ENCODE measurements at regions not wholly inside any gene's neighbourhood (a gene's known extent, or its start where the extent isn't known, plus 50 kb on each side); places are given as distances from the start of the nearest gene placed in this dataset.
"Not testable (repeated sequence)": the region's sequence is repeated elsewhere in the genome, so short reads cannot be mapped to it uniquely, and the experiment has no call there.

DNA sequence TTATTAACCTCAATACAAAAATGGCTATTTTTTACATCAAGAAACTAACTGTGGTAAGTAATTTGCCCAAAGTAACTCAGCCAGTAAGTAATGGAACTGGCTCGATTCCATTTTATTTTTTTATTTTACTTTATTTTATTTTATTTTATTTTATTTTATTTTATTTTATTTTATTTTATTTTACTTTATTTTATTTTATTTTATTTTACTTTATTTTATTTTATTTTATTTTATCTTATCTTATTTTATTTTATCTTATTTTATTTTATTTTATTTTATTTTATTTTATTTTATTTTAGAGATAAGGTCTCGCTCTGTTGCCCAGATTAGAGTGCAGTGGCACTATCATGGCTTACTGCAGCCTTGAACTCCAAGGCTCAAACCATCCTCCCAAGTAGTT, 516.3 kb upstream of the API5 start:
- H3K4me3 Mint-ChIP-seq; H3K27me3 Mint-ChIP-seq; H3K4me1 Mint-ChIP-seq; H3K9me3 ChIP-seq (ENCODE audit: control insufficient read depth in 2 of 3, low read length in 3 of 3); intact Hi-C loops (cut with micrococcal nuclease); H3K4me1 ChIP-seq (ENCODE audit: control insufficient read depth in 2 of 2, insufficient read depth in 2 of 2, low read length in 2 of 2); H3K4me3 ChIP-seq (ENCODE audit: low read length); CTCF ChIA-PET; ATAC-seq; H3K36me3 Mint-ChIP-seq; H3K27ac Mint-ChIP-seq; H3K27ac ChIP-seq (ENCODE audit: low read depth, low read length); POLR2A ChIA-PET; H3K27me3 ChIP-seq (ENCODE audit: control insufficient read depth in 2 of 2, insufficient read depth in 2 of 2, low read length in 2 of 2); H3K36me3 ChIP-seq (ENCODE audit: control insufficient read depth in 2 of 3, insufficient read depth in 3 of 3, low read length in 3 of 3); DNase-seq: not testable (repeated sequence)
- peaks cover 0 to 19% (median 4%) of the 10 kb centered on the region in 11 donors for H3K9me3 Mint-ChIP-seq

DNA sequence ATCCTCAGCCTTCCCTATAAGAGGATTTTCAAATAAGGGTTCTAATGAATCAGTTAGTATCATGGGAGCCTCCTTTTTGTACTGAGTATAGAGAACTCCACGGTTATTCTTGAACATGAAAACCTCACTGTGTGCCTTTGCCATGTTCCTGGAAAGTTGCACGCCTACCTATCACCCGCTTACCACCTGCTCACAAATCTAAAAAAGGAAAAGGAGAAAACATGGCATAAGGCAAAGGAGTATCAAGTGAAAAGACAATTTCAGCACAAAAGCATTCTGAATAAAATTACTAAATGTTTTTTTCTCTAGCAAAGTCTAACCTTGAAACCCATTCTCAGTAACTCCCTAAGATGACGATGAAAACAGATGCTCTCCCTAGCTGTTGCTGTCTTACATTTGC, 511.8 kb upstream of the API5 start:
- no peak for ATAC-seq

DNA sequence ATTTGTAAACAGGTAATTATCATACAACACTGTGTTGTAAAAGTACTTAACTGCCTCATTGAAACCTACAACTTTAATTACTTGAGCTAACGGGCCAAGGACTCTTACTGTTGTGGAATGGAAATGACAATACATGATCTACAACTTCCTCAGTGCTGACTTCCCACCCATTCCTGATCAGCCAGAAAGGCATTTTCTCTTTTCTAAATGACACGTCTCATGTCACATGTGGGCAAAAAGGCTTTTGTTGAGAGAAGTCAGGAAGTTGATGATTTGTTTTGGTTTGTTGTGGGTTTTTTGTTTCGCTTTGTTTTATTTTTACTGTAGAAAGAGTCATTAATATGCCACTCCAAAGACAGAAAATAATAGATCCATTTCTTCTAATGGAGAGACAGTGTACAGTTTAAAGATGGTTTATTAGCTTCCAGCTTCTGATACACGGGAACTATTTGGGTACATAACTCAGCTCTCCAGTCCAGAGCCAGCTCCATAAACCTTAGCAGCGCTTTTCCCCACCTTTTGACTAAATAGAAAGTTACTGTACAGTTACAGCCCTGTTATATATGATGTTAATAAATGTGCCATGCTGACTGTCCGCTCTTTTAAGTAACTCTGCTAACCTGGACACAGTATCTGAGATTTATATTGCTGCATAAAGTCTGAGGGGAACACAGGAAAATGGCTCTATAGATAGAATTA, 509.4 kb upstream of the API5 start:
- Histone ChIP-seq H3K9me3 (ENCODE audit: control insufficient read depth in 2 of 3, low read length in 3 of 3) (no peaks in the 10 kb centered on the region), H3K36me3 (ENCODE audit: control insufficient read depth in 2 of 3, insufficient read depth in 3 of 3, low read length in 3 of 3) (no peaks in the 10 kb centered on the region), H3K27ac (ENCODE audit: low read depth, low read length) (no peak overlapping the region), H3K4me3 (ENCODE audit: low read length) (no peak overlapping the region), H3K27me3 (ENCODE audit: control insufficient read depth in 2 of 2, insufficient read depth in 2 of 2, low read length in 2 of 2) (no peaks in the 10 kb centered on the region), H3K4me1 (ENCODE audit: control insufficient read depth in 2 of 2, insufficient read depth in 2 of 2, low read length in 2 of 2) (no peaks in the 10 kb centered on the region)
- CTCF ChIA-PET, result no interaction called here
- Mint-ChIP-seq H3K4me3 (no peak overlapping the region), H3K4me1 (no peaks in the 10 kb centered on the region), H3K9me3 (peaks cover 2 to 20% (median 7%) of the 10 kb centered on the region in 11 donors), H3K27ac (no peak overlapping the region), H3K27me3 (peaks cover 0 to 3% (median 0%) of the 10 kb centered on the region in 5 donors), H3K36me3 (no peaks in the 10 kb centered on the region)
- intact Hi-C loops (cut with micrococcal nuclease), result no loop called here
- POLR2A ChIA-PET, result no interaction called here
- DNase-seq, result no peak
- ATAC-seq, result no peak

More for the DNA sequence above, 511.8 kb upstream of the API5 start:
- H3K27ac ChIP-seq (ENCODE audit: low read depth, low read length), result no peak overlapping the region
- no peaks in the 10 kb centered on the region for H3K36me3 Mint-ChIP-seq
- no peaks in the 10 kb centered on the region for H3K4me1 ChIP-seq (ENCODE audit: control insufficient read depth in 2 of 2, insufficient read depth in 2 of 2, low read length in 2 of 2)
- no peaks in the 10 kb centered on the region for H3K9me3 ChIP-seq (ENCODE audit: control insufficient read depth in 2 of 3, low read length in 3 of 3)
- ChIA-PET CTCF (no interaction called here), POLR2A (no interaction called here)
- peaks cover 0 to 19% (median 5%) of the 10 kb centered on the region in 11 donors for H3K9me3 Mint-ChIP-seq
- no peak overlapping the region for H3K27ac Mint-ChIP-seq
- no peaks in the 10 kb centered on the region for H3K36me3 ChIP-seq (ENCODE audit: control insufficient read depth in 2 of 3, insufficient read depth in 3 of 3, low read length in 3 of 3)
- no peaks in the 10 kb centered on the region for H3K27me3 Mint-ChIP-seq
- H3K4me3 Mint-ChIP-seq, result no peak overlapping the region
- H3K4me1 Mint-ChIP-seq, result no peaks in the 10 kb centered on the region
- DNase-seq, result no peak
- H3K4me3 ChIP-seq (ENCODE audit: low read length), result no peak overlapping the region
- H3K27me3 ChIP-seq (ENCODE audit: control insufficient read depth in 2 of 2, insufficient read depth in 2 of 2, low read length in 2 of 2), result no peaks in the 10 kb centered on the region
- intact Hi-C loops (cut with micrococcal nuclease), result no loop called here

DNA sequence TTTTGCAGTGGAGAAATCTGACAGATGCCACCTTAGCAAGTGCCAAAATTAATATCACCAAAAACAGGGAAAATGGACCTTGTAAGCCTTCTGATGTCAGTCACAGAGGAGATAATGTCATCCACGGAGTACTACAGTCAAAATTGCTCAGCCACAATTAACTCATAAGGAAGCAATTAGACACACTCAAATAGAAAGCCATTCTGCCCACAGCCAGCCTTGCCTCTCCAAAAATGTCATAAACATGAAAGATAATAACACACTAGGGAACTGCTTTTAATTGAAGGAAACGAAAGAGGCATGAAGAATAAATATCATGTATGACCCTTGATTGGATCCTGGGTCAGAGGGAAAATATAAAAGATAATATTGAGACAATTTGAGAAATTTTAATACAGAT, 505.6 kb upstream of the API5 start:
- Mint-ChIP-seq H3K9me3 (peaks cover 0 to 20% (median 5%) of the 10 kb centered on the region in 11 donors), H3K36me3 (no peaks in the 10 kb centered on the region), H3K4me3 (no peak overlapping the region), H3K27me3 (peaks cover 0 to 7% (median 0%) of the 10 kb centered on the region in 5 donors), H3K27ac (no peak overlapping the region), H3K4me1 (no peaks in the 10 kb centered on the region)
- no peak overlapping the region for H3K27ac ChIP-seq (ENCODE audit: low read depth, low read length)
- no peak for DNase-seq
- intact Hi-C loops (cut with micrococcal nuclease), result no loop called here
- H3K27me3 ChIP-seq (ENCODE audit: control insufficient read depth in 2 of 2, insufficient read depth in 2 of 2, low read length in 2 of 2), result no peaks in the 10 kb centered on the region
- no peak for ATAC-seq
- H3K36me3 ChIP-seq (ENCODE audit: control insufficient read depth in 2 of 3, insufficient read depth in 3 of 3, low read length in 3 of 3), result no peaks in the 10 kb centered on the region
- POLR2A ChIA-PET, result no interaction called here
- no peaks in the 10 kb centered on the region for H3K9me3 ChIP-seq (ENCODE audit: control insufficient read depth in 2 of 3, low read length in 3 of 3)
- no peak overlapping the region for H3K4me3 ChIP-seq (ENCODE audit: low read length)
- CTCF ChIA-PET, result no interaction called here
- no peaks in the 10 kb centered on the region for H3K4me1 ChIP-seq (ENCODE audit: control insufficient read depth in 2 of 2, insufficient read depth in 2 of 2, low read length in 2 of 2)

DNA sequence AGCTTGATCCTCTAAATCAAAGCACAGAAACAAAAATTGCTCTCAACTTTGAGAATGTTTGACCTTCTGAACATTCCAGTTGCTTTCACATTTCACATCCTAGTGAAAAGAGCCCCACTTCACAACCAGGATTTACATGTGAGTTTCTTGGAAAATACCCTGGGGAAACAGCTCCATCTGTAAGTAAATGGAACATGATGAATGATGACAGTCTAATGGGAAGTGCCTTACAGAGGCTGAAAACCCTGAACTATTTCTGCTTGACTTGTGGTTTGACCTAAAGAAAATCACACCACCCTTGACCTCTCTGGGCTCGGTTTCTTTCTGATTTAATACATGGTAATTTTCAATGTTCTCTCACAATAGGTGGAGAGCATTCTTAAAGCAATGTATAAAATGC, 499.4 kb upstream of the API5 start:
- DNase-seq (no peak), ATAC-seq (no peak)
- Mint-ChIP-seq H3K27me3 (peaks cover 0 to 4% (median 0%) of the 10 kb centered on the region in 5 donors), H3K4me1 (no peaks in the 10 kb centered on the region), H3K36me3 (no peaks in the 10 kb centered on the region), H3K4me3 (no peak overlapping the region), H3K9me3 (peaks cover 0 to 9% (median 3%) of the 10 kb centered on the region in 11 donors), H3K27ac (no peak overlapping the region)
- Histone ChIP-seq H3K27ac (ENCODE audit: low read depth, low read length) (no peak overlapping the region), H3K27me3 (ENCODE audit: control insufficient read depth in 2 of 2, insufficient read depth in 2 of 2, low read length in 2 of 2) (no peaks in the 10 kb centered on the region), H3K9me3 (ENCODE audit: control insufficient read depth in 2 of 3, low read length in 3 of 3) (no peaks in the 10 kb centered on the region), H3K36me3 (ENCODE audit: control insufficient read depth in 2 of 3, insufficient read depth in 3 of 3, low read length in 3 of 3) (no peaks in the 10 kb centered on the region), H3K4me3 (ENCODE audit: low read length) (no peak overlapping the region), H3K4me1 (ENCODE audit: control insufficient read depth in 2 of 2, insufficient read depth in 2 of 2, low read length in 2 of 2) (no peaks in the 10 kb centered on the region)
- intact Hi-C loops (cut with micrococcal nuclease), result no loop called here
- ChIA-PET CTCF (no interaction called here), POLR2A (no interaction called here)

DNA sequence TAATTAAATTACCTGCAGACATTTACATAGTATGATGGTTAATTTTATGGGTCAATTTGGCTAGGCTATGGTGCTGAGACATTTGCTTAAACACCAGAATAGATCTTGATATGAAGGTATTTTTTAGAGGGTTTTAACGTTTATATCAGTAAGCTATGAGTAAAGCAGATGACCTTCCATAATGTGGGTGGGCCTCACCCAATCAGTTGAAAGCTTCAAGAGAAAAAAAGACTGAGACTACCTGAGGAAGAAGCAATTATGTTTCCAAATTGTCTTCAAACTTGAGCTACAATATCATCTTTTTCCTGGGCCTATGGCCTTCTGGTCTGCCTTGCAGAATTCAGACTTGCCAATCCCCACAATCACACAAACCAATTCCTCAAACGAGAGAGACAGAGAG, 498.8 kb upstream of the API5 start:
- H3K27ac Mint-ChIP-seq, result no peak overlapping the region
- H3K4me3 ChIP-seq (ENCODE audit: low read length), result no peak overlapping the region
- CTCF ChIA-PET, result no interaction called here

DNA sequence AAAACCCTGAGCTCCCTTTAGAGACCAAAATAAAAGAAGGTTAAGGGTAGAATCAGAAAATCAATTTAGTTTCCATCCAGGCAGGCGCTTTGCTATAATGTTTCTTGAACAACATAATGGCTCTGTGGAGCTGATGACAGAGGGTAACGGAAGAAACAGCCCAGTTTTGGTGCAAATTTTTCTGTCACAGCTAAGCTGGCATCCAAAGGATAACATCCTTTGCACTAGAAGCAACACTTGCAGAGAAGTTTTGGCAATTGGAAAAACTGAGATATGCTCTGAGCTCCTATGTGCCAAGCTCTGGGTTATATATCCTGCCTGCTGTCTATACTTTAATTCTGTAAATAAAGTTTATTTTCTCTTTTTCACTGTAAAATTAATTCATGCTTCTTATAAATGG, 495.3 kb upstream of the API5 start:
- intact Hi-C loops (cut with micrococcal nuclease), result no loop called here
- CTCF ChIA-PET, result no interaction called here
- POLR2A ChIA-PET, result no interaction called here

More for the DNA sequence above, 498.8 kb upstream of the API5 start:
- H3K27me3 ChIP-seq (ENCODE audit: control insufficient read depth in 2 of 2, insufficient read depth in 2 of 2, low read length in 2 of 2), result no peaks in the 10 kb centered on the region
- peaks cover 0 to 12% (median 2%) of the 10 kb centered on the region in 11 donors for H3K9me3 Mint-ChIP-seq
- ATAC-seq (no peak), DNase-seq (no peak)
- no peak overlapping the region for H3K4me3 Mint-ChIP-seq
- no peaks in the 10 kb centered on the region for H3K4me1 Mint-ChIP-seq
- intact Hi-C loops (cut with micrococcal nuclease), result no loop called here
- peaks cover 0 to 3% (median 0%) of the 10 kb centered on the region in 5 donors for H3K27me3 Mint-ChIP-seq
- no peaks in the 10 kb centered on the region for H3K36me3 ChIP-seq (ENCODE audit: control insufficient read depth in 2 of 3, insufficient read depth in 3 of 3, low read length in 3 of 3)
- no peaks in the 10 kb centered on the region for H3K9me3 ChIP-seq (ENCODE audit: control insufficient read depth in 2 of 3, low read length in 3 of 3)
- POLR2A ChIA-PET, result no interaction called here
- no peak overlapping the region for H3K27ac ChIP-seq (ENCODE audit: low read depth, low read length)
- no peaks in the 10 kb centered on the region for H3K4me1 ChIP-seq (ENCODE audit: control insufficient read depth in 2 of 2, insufficient read depth in 2 of 2, low read length in 2 of 2)
- H3K36me3 Mint-ChIP-seq, result no peaks in the 10 kb centered on the region

More for the DNA sequence above, 495.3 kb upstream of the API5 start:
- Mint-ChIP-seq H3K27ac (no peak overlapping the region), H3K27me3 (no peaks in the 10 kb centered on the region), H3K9me3 (peaks cover 0 to 8% (median 1%) of the 10 kb centered on the region in 11 donors), H3K4me3 (no peak overlapping the region), H3K4me1 (no peaks in the 10 kb centered on the region), H3K36me3 (no peaks in the 10 kb centered on the region)
- Histone ChIP-seq H3K4me1 (ENCODE audit: control insufficient read depth in 2 of 2, insufficient read depth in 2 of 2, low read length in 2 of 2) (no peaks in the 10 kb centered on the region), H3K4me3 (ENCODE audit: low read length) (no peak overlapping the region), H3K36me3 (ENCODE audit: control insufficient read depth in 2 of 3, insufficient read depth in 3 of 3, low read length in 3 of 3) (no peaks in the 10 kb centered on the region), H3K27me3 (ENCODE audit: control insufficient read depth in 2 of 2, insufficient read depth in 2 of 2, low read length in 2 of 2) (no peaks in the 10 kb centered on the region), H3K27ac (ENCODE audit: low read depth, low read length) (no peak overlapping the region), H3K9me3 (ENCODE audit: control insufficient read depth in 2 of 3, low read length in 3 of 3) (no peaks in the 10 kb centered on the region)
- no peak for ATAC-seq
- no peak for DNase-seq

All from naive thymus-derived CD4-positive, alpha-beta T cell (primary cell).